HG03575 (cell line): ENCODE measurements at regions not wholly inside any gene's neighbourhood (a gene's known extent, or its start where the extent isn't known, plus 50 kb on each side); places are given as distances from the start of the nearest gene placed in this dataset.

Experiments used
- ATAC-seq: cut with Tn5 transposase; IDR thresholded peaks from one replicate; pipeline ENCODE4 v1.9.1; 2021; ENCODE audit not compliant: unreplicated experiment, insufficient number of reproducible peaks, low FRiP score; ENCODE audit errors: extremely low read depth

DNA sequence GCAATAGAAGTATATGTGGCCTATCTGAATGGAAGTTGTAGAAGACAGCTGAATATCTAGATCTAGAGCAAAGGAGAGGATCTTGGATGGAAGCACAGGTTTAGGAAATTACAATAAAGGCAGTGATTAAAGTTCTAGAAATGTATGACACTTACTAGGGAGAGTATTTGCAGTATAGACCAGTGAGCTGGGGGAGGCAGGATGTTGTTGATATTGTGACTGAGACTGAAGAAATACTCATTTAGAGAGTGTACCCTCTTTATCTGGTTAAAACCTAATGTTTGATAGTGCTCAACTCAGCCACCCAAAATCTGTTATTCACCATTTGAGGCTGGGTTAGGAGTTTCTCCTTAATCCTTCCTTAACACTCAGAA, 439.5 kb downstream of the GRXCR1 start:
- ATAC-seq: no peak

DNA sequence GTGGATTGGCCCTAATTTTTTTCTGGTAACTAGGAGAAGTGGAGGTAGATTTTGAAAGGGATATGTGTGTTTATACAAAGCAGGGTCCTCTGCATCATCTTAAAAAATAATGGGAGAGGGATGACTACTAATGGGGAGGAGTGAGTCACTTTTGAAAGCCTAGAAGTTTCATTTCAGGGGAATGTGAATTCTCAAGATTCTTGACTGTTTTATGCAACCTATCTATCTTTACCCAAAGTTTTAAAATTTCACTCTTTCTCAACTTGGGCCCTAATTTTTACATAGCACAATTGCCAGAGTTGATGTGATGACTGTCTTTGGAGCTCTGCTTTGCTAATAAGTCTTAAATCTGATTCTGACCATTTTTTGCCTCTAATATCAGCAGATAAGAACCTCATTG, 445.2 kb downstream of the GRXCR1 start:
- no peak for ATAC-seq

DNA sequence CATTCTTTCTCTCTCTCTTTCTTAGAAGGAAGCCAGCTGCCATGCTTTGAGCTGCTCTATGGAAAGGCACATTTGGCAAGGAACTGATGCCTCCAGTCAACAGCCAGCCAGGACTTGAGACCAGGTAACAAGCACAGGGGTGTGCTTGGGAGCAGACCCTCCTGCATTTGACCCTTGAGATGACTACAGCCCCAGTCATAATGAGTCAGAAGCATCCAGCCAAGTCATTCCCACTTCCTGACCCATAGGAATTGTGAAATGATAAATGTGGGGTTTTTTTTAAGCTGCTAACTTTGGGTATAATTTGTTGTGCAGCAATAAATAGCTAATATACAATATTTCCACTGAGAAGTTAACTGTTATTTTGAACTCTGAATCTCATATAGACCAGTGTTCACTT, 446.9 kb downstream of the GRXCR1 start:
- no peak for ATAC-seq

DNA sequence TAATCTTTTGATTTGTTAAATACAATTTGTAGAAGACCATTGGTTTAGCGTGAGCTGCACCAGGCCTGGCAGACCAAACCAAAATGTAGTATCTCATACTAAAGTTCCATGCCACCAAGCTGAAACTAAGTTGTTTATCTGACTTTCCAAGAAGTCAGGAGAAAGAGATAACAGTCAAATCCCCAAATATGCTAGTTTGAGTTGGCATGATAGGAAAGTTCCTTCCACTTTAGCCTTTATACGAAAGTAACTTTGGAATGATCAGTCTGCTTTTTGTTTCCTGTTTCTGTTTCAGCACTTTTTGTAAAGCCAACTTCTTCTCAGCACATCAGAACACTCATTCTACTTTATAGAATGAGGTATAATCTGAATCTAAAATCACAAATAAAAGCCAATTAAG, 449.2 kb downstream of the GRXCR1 start:
- ATAC-seq: no peak

DNA sequence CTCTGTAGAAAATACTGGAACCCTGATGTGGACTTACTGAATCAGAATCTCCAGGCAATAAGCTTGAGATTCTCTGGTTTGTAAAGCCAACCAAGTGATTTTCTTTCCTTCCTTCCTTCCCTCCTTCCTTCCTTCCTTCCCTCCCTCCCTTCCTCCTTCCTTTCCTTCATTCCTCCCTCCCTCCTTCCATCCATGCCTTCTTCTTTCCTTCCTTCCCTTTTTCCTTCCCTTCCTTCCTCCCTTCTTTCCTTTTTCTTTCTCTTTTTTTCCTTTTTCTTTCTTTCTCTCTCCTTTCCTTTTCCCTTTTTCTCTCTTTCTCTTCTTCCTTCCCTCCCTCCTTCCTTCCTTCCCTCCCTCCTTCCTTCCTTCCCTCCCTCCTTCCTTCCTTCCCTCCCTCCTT, 450.8 kb downstream of the GRXCR1 start:
- no peak for ATAC-seq

- ATAC-seq: no peak
These were observed 452.9 kb downstream of the GRXCR1 start for GRCh38 chr4:43345323-43345925.

- ATAC-seq: no peak
These were observed 456.1 kb downstream of the GRXCR1 start for GRCh38 chr4:43348591-43348990.

DNA sequence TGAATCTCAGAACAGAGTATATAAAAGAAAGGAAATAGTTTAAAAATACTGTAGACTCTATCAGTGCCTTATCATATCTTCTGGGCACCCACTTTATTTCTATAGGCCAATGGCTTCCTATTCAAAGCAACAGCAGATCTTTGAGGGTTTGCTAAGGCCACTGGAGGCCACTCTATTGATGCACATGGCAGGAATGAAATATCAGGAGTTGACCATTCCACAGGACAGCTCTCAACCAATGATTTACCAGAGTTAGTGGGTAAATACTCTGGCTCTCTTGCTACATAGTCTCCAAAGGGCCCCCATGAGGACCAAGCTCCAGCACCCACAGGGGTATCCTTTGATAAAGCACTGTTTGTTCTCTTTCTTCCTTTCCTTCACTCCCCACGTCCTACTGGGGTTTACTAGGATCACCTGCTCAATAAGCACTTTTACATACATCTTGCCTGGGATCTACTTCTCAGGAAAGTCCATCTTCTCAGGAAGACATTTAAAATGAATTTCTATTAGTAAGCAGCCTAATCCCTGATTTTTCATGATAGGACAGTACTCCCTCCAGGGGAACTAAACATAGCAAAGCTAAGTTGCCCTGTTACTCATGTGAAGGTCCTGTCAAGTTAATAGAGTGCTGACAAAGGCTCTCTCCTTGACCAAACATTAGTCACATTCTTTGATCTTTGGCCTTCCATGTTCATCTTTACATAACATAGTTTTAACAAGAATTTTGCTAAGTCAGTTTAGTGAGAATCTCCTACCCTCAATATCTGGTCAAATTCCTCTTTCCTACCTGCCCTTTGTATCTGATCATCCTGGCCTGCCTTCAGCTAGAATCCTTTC, 459.7 kb downstream of the GRXCR1 start:
- ATAC-seq: no peak

DNA sequence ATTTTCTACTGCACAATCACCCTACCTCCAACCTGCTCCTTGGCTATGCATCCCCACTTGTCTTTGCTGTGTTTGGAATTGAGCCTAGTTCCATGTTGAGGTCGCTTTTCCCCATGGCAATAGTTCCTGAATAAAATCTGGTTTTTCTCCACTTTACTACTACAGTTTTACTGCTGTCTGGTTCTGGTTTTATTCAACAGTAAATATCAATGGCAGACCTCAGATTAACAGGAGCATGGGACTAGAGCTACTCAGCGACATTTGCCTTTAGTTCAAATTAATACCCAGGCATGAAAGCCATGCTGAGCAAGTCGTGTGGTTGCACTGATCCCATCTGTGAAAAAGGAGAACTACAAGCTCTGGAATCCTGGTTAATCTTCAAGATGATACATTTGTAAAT, 460.3 kb downstream of the GRXCR1 start:
- no peak for ATAC-seq

GRCh38 chr4:43353552-43353951, 461.0 kb downstream of the GRXCR1 start:
- ATAC-seq: no peak

GRCh38 chr4:43356786-43357185, 464.3 kb downstream of the GRXCR1 start:
- no peak for ATAC-seq

DNA sequence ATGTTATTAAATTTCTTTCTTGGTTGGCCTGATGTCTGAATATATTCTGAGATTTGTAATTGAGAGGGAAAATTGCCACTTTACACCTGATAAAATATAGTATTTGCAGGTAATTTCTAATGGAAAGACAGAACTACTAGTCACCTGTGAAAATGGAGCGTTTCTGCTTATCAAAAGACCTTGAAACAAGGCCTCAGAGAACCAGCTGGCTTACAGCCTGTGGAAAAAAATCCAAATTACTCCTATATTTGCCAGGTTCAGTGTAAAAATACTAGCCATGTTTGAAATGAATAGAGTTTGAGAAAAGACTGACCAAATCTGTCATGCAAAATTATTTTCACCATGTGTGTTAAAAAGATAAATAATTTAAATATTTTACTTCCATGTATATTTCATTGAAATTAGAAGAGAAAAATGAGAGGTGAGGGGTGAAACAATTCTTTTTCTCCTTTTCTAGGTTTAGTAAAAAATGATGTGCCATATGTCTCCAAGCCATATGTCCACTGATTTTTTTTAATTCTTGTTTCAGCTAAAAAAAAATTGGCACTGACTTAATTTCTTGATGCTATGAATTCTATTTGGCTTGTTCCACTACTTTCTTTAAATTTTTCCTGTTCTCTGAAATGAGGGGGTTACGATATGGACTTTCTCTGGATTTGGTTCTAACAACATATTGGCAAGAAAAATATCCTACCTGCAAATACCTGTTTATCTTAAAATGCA, 464.9 kb downstream of the GRXCR1 start:
- ATAC-seq: no peak

- no peak for ATAC-seq
These were observed 467.8 kb downstream of the GRXCR1 start for GRCh38 chr4:43360296-43360695.

DNA sequence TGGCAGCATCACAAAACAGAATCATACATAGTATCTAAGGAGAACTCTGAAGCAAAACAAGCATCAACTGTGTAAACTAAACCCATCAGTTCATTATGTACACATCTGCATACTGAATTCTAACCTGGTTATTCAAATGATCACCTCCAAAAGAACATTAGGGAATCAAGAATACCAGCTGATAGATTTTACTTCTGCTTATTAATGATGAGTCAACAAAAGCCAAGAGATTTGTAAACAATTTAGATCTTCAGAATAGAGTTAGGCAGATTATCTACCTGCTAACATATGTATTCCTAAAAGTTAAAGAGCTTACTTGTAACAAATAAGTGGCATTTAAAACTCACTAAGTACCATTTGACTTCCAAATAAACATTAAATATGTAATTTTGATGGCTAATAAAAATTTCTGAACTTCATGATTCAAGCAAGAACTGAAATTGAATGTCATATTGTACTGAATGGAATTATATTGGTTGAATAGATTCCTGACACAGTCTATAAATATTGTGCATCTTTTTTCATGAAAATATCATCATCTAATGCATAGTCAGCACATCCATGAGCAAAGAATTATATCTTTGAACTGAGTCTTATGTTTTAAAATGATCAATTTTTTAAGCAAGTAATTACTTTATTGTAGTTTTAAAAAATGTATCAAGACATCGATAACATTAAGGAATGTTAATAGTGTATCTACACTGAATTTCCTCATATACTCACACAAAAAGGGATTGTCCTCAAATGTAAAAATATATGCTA, 470.5 kb downstream of the GRXCR1 start:
- ATAC-seq: no peak

- no peak for ATAC-seq
These were observed 476.6 kb downstream of the GRXCR1 start for GRCh38 chr4:43369036-43369594.

DNA sequence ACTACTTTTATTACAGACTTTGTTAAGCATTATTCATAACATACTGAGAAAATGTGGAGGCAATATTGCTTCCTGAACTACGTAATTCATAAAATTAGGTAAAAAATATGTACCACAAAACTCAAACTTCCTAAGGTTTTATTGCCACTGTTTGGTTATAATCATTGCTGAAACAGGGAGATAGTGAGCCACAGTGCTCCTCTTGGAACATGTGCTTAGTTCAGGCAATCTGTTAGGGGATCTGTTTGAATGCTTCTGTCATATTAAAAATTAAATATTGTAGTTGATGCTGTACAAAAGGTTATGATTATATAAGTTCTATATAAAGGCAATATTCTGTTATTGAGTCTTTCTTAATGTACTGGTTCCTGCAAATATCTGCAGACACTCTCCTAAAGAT, 480.7 kb downstream of the GRXCR1 start:
- ATAC-seq: no peak

DNA sequence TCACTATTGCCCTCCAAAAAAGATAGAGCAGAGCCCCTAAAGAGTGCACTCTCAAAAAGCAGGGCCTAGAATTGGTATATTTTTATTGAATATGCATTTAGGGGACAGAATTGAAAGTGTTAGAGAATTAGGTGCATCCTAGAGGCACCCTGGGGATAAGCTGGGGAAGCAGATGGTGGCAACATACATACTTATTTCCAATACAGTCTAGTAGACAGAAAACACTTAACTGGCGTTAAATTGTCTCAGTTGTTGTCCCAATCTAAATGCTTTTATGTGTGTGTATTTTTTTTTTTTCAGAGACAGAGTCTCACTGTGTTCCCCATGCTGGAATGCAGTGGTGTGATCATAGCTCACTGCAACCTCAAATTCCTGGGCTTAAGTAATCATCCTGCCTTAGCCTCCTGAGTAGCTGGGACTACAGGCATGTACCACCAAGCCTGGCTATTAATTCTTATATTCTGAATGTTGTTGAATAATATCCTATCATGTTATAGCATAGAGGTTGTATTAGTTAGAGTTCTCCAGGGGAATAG, 481.8 kb downstream of the GRXCR1 start:
- ATAC-seq: no peak

- no peak for ATAC-seq
These were observed 486.5 kb downstream of the GRXCR1 start for GRCh38 chr4:43379016-43379415.

DNA sequence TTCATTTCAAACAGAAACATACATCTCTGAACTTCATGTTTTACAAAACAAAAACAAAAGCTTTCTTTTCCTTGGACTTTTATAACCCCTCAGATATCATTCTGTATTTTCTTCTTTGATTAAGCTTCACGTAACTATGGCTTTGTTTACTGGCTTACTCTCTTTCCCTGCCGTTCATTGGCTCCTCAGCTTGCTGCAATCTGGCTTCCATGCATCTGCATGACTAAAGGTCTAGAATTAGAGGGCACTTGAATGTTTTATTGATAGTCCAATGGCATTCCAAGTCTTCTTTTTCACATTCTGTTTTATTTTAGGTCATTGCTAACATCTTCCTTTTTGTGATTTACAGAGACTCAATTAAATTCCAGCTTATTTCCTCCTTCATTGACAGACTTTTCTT, 487.6 kb downstream of the GRXCR1 start:
- no peak for ATAC-seq
